Activated CD4-positive, alpha-beta T cell treated with anti-CD3 and anti-CD28 coated beads, Interleukin-2, amount 50 U/mL, for 16 hours (primary cell): ENCODE measurements at regions not wholly inside any gene's neighbourhood (a gene's known extent, or its start where the extent isn't known, plus 50 kb on each side); places are given as distances from the start of the nearest gene placed in this dataset.
"Not testable (repeated sequence)": the region's sequence is repeated elsewhere in the genome, so short reads cannot be mapped to it uniquely, and the experiment has no call there.

ENCODE experiments used
- DNase-seq: peaks from one replicate; pipeline ENCODE4 v3.0.0-alpha.2; 2020

- no peak for DNase-seq
Observed at GRCh38 chr3:39558775-39559306, 91.4 kb downstream of the MOBP start.

GRCh38 chr3:39559543-39559942 lies 92.1 kb downstream of the MOBP start:
- no peak for DNase-seq

- no peak for DNase-seq
Observed at GRCh38 chr3:39568508-39568907, 101.0 kb downstream of the MOBP start.

GRCh38 chr3:39569095-39569494 lies 101.6 kb downstream of the MOBP start:
- no peak for DNase-seq

- no peak for DNase-seq
Observed at GRCh38 chr3:39573392-39573791, 105.9 kb downstream of the MOBP start.

- DNase-seq, result no peak
Observed at GRCh38 chr3:39577541-39577940, 110.1 kb downstream of the MOBP start.

GRCh38 chr3:39586215-39586614 lies 118.7 kb downstream of the MOBP start:
- not testable (repeated sequence) for DNase-seq

- no peak for DNase-seq
Observed at GRCh38 chr3:39587113-39587512, 119.6 kb downstream of the MOBP start.

GRCh38 chr3:39590806-39591205 lies 123.3 kb downstream of the MOBP start:
- DNase-seq, result no peak

GRCh38 chr3:39592311-39593050 lies 125.0 kb downstream of the MOBP start:
- no peak for DNase-seq

GRCh38 chr3:39593341-39593740 lies 125.9 kb downstream of the MOBP start:
- DNase-seq, result no peak

GRCh38 chr3:39601241-39601640 lies 133.8 kb downstream of the MOBP start:
- no peak for DNase-seq

- DNase-seq, result no peak
Observed at GRCh38 chr3:39605837-39606236, 138.4 kb downstream of the MOBP start.

GRCh38 chr3:39626198-39626597 lies 158.7 kb downstream of the MOBP start:
- DNase-seq, result no peak

- no peak for DNase-seq
Observed at GRCh38 chr3:39631136-39631535, 163.7 kb downstream of the MOBP start.

GRCh38 chr3:39637807-39638206 lies 170.3 kb downstream of the MOBP start:
- peak; percentile 24 for DNase-seq

- no peak for DNase-seq
Observed at GRCh38 chr3:39638301-39638700, 170.8 kb downstream of the MOBP start.

- DNase-seq, result peak; percentile 75
Observed at GRCh38 chr3:39639344-39640236, 169.8 kb upstream of the MYRIP start.

- peak; percentile 8 for DNase-seq
Observed at GRCh38 chr3:39641274-39641673, 168.1 kb upstream of the MYRIP start.

- DNase-seq, result no peak
Observed at GRCh38 chr3:39644176-39644575, 165.2 kb upstream of the MYRIP start.

GRCh38 chr3:39651256-39651655 lies 158.2 kb upstream of the MYRIP start:
- not testable (repeated sequence) for DNase-seq

GRCh38 chr3:39651993-39652739 lies 157.2 kb upstream of the MYRIP start:
- no peak for DNase-seq

- not testable (repeated sequence) for DNase-seq
Observed at GRCh38 chr3:39655718-39656117, 153.7 kb upstream of the MYRIP start.
